Epidermal melanocyte (primary cell): ENCODE measurements at regions not wholly inside any gene's neighbourhood (a gene's known extent, or its start where the extent isn't known, plus 50 kb on each side); places are given as distances from the start of the nearest gene placed in this dataset.

Source experiments
- DNase-seq: peaks from one replicate; pipeline ENCODE4 v3.0.0; 2011; ENCODE audit warnings: low spot score; ENCODE audit not compliant: insufficient read length

- DNase-seq: no peak
Measured at GRCh38 chr4:110878413-110878812, 255.5 kb upstream of the PITX2 start.

DNA sequence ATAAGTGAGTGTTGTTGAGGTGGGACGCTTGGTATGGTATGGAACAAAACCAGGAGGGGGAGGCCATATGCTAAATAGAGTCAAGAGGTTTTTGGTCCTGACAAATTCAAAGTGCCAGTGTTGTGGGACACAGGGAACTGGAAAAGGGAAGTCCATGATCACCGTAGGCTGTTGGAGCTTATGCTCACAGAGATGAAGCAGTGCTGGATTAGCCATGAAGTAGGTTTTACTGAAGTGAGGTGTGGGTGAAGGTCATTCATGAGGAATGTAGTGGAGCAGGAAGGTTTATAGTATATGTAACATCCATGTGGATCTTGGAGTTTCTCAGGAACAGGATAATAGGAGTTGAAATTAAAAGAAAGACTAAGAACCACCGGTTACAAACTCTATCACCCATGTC lies 256.1 kb upstream of the PITX2 start:
- no peak for DNase-seq

DNA sequence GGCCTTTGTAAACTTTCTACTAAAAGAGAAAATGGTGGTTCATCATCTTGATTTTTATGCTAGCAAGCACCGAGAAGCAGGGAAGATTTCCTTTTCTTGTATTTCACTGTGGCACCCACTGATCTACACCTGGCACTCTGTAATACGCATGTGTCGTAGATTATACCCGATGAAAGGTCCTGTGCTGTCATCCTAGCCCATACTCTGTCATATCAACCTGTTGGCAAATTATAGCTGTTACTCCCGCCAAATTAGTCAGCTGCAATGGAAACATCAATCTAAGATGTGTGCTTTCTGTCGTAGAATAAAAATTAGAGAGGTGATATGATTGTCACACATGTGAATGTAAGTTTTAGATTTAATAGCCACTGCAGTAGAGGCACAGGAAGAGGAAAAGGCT lies 263.4 kb upstream of the PITX2 start:
- no peak for DNase-seq

DNA sequence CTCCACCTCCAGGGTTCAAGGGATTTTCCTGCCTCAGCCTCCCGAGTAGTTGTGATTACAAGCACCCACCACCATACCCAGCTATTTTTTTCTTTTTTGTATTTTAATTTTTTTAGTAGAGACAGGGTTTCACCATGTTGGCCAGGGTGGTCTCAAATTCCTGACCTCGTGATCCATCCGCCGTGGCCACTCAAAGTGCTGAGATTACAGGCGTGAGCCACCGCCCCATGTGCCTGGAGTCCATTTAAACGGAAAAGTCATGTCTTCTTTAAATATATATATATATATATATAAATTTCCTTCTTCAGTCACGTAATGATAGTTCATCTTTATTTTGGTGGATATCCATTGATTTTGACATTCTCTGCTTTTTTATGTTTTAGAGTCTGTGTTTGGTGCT lies 264.0 kb upstream of the PITX2 start:
- DNase-seq: no peak

DNA sequence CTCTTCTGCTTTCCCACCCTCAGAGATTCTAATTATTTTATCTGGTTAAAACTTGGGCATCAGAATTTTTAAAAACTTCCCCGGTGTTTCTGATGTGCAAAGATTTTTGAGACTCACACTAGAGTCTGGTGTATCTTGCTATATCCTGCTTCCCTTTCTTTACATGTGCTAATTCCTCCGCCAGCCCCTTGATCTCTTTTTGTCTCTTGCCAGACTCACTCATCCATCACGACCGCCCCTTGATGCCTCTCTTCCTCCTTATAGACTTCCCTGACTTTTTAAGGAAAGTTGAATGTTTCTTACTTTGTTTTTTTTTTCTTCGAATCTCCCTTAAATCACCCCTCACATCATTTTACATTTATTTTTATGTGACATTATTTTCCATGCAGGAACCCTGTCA lies 274.9 kb upstream of the PITX2 start:
- no peak for DNase-seq

DNA sequence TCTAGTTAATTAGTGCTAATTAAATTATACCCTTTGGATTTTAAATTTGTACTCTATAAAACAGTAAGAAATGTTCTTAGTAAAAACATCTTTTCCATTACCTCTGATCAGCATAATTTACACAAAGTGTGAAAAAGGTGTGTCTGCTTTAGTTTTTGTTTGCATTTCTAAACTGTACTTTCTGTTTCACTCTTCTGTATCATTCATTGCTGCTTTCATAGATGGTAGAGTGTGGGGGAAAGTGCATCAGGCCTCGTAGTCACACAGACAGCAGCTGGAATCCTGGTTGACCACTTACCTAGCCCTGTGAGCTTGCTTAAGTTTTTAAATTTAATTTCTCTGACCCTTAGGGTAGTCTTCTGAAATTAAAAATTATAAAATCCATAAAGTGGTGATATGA lies 275.4 kb upstream of the PITX2 start:
- no peak for DNase-seq

DNA sequence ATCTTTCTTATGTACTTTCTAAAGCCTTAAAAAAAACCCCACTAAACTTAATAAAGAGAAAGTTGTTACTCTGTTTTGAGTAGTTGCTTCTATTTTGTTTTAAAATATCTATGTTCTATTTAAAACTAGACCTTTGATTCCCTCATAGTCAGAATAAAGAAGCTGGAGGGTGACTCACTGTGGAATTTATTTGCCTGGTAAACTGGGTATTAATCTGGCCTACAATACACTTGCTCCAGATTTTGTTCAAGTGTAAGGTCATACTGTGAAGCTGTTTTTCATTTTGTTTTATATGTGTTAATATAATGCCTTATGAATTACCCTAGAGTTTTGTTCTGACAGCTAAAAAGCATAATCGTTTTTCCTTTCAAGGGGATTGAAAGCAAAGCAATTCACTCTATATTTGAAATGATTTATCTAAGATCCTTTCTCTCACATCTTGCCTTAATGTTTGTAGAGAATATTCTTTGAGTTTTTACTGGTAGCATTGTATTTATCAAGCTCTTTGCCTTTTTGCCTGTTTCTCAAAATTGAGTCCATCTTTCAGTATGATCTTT lies 277.4 kb upstream of the PITX2 start:
- no peak for DNase-seq

DNA sequence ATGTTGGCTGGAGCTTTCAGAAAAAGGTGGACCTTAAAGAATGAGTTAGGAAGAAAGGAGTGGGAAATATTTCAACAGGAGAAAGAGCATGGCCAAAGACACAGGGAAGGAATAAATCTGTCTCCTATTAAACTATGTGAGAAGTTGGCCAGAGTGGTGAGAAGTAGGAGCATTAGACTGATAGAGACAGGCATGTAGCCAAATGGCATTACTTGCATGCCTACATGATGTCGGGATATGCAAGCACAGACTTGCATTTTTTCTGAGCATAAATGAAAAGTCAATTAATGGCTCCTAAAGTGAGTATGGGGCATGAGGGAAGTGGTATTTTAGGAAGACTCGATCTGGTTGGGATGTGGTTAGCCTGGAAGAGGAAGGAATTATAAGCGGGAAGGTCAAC lies 279.6 kb upstream of the PITX2 start:
- no peak for DNase-seq

DNA sequence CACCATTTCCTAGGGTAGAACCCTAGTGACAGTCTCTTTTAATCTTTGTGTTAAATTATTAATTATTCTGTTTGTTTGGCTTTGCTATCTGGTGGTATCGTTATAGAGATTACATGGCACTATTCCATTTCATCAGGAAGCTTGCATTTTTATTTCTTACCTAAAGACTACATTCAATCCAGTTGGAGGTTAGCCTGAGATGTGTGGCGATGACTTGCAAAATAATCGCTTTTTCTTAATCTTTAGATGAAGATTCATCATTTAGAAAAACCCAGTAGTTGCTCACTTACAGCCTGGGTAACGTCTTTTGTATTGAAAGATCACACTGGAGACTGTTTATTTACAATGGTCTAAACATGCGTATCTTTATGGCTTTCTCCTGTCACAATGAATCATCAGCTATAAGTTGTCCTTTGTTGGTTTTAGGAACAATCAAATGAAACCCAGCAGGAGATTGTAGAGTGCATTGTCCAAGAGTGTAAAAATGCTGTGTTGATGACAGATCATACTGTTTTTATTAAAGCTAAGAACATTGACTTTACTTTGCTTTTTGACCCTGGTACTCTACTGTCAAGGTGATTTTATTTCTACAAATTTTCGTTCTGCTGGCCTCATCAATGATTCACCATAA lies 281.7 kb upstream of the PITX2 start:
- no peak for DNase-seq

- no peak for DNase-seq
Measured at GRCh38 chr4:110905367-110905766, 282.5 kb upstream of the PITX2 start.

- DNase-seq: no peak
Measured at GRCh38 chr4:110907801-110908313, 285.0 kb upstream of the PITX2 start.

DNA sequence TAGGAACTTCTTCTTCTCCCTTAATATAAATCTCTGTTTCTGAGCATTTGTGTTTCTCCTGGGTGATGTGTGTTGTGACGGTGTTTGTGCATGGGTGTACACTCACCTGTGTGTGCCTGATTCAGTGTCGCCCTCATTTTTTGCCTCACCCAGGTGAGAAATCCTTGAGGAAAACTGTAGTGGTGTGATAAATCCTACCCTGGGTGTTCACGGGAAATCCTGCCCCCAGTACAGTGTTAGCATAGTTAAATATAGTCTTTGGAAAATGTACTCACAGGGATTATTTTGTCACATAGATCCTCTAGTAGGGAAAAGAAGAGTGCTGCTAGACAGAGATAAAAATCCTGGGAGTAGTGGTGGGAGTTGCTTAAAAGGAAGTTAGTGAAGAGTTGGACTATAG lies 291.9 kb upstream of the PITX2 start:
- no peak for DNase-seq

GRCh38 chr4:110915301-110915700 lies 292.4 kb upstream of the PITX2 start:
- no peak for DNase-seq

GRCh38 chr4:110916505-110916904 lies 293.6 kb upstream of the PITX2 start:
- no peak for DNase-seq

DNA sequence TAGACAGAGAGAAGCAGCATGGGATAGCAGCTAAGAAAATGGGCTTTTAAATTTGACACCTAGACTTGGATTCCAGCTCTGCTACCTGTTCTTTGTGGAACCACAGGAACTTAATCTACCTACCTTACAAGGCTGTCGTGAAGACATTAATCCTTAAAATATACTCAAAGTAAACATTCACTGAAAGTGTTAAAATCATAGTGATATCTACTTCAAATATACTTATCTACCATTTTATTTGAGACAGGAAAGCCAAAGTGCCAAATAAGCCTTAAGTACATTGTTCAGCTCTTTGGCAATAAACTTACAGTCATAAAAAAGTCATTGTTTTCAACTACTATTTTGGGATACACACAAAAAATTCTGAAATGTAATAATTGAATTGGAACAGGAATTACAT lies 295.0 kb upstream of the PITX2 start:
- no peak for DNase-seq

DNA sequence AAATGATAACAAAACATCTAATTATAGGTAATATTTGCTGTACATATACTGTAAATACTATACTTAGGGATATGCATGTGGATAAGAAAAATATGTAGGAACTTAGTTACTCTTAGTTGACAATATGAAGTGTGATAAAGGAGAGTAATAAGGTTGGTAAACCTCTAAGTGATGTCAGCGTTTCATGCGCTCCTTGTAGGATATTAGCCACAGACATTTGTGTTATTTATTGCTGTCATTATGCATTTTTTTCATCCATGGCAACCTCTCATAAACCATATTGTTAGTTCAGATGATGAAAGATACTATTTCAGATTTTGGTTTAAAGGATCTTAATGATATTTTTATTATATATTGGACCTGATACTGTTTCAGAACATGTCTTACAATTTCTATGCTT lies 298.1 kb upstream of the PITX2 start:
- no peak for DNase-seq

GRCh38 chr4:110924761-110925160 lies 301.9 kb upstream of the PITX2 start:
- no peak for DNase-seq

GRCh38 chr4:110926841-110927400 lies 304.0 kb upstream of the PITX2 start:
- DNase-seq: no peak

DNA sequence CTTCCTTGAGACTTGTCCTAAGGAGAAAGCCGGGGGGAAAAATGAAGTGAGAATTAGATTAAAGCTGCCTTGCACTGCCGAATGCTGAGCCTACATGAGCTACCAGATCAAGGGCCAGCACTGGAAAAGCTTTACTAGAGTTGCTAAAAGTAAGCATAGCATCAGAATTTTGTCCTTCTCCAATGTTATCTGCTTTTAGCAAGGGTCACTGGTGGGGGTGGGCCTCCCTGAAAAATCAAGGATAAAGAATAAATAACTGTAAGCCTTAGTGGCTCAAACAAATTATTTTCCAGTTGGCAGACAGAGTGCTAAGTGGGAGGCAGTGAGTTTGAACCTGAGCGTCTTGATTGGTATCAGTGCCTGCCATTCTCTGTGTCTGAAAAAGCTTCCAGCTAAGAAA lies 310.5 kb upstream of the PITX2 start:
- no peak for DNase-seq

GRCh38 chr4:110944501-110944900 lies 321.6 kb upstream of the PITX2 start:
- no peak for DNase-seq

- DNase-seq: no peak
Measured at GRCh38 chr4:110945600-110945999, 322.7 kb upstream of the PITX2 start.

DNA sequence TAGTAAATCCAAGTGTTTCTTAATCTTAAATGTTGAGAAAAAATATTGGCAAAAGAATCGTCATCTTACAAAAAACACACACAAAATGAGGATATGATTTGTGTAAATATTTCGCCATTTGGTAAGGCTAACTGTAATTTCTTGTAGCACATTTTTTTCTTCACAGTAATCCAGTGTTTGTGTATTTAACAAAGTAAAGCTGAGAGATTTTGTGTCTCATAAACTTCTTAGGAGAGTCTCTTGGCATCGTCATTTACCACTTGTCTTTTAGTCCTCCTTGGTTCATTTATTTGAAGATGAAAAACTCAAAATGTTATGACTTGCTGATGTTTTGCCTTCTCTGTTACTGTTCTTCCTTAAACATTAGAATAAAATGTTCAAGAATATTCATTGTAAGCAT lies 326.7 kb upstream of the PITX2 start:
- DNase-seq: no peak

- no peak for DNase-seq
Measured at GRCh38 chr4:110950731-110951130, 327.9 kb upstream of the PITX2 start.
